ENCODE measurements at regions not wholly inside any gene's neighbourhood (a gene's known extent, or its start where the extent isn't known, plus 50 kb on each side); places are given as distances from the start of the nearest gene placed in this dataset.

DNA sequence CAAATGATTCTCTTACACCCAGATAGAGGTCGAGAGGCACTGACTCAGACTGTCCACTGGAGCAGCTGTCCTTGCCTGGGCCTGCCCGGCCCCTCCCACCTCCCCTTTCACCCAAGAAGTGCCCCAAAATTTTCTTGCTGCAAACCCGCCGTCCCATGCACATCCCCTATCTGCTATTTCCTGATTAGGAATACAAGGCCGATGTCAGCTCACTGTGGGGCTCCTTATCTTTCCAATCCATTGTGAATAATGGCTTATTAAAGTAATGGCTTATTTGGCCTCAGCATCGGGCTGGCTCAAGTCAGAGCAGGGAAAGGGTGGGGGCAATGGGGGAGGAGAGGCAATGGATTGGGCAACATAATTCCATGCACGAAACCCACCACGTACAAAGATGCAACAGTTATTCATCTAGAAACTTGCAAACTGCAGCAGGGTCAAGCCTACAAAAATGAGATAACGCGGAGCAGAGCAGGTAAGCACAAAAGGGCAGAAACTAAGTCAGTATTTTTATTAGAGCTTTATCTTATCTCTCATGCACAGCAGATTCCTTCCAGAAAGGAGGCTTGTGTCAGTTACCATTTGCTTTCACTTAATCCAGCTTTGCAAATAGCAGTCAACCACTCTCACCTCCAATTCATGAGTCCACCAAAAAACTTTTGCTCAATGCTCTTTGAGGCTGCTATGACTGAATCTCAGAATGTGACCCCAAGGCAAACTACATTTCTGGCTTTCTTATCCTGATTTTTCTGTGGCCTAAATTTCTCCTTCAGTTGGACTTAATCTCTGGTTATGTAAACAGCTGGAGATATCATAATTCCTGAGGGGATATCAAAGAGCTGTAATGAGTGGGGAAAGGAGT is 138.2 kb upstream of the OSMR start:
- TF ChIP-seq ZNF514 (tag by site-specific recombination; IDR thresholded peaks at IDR 0.05): no peak
- TF ChIP-seq, protein P1, sequence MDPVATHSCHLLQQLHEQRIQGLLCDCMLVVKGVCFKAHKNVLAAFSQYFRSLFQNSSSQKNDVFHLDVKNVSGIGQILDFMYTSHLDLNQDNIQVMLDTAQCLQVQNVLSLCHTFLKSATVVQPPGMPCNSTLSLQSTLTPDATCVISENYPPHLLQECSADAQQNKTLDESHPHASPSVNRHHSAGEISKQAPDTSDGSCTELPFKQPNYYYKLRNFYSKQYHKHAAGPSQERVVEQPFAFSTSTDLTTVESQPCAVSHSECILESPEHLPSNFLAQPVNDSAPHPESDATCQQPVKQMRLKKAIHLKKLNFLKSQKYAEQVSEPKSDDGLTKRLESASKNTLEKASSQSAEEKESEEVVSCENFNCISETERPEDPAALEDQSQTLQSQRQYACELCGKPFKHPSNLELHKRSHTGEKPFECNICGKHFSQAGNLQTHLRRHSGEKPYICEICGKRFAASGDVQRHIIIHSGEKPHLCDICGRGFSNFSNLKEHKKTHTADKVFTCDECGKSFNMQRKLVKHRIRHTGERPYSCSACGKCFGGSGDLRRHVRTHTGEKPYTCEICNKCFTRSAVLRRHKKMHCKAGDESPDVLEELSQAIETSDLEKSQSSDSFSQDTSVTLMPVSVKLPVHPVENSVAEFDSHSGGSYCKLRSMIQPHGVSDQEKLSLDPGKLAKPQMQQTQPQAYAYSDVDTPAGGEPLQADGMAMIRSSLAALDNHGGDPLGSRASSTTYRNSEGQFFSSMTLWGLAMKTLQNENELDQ (tag by site-specific recombination; IDR thresholded peaks at IDR 0.05; ENCODE audit: low read depth): no peak
